ENCODE measurements at regions not wholly inside any gene's neighbourhood (a gene's known extent, or its start where the extent isn't known, plus 50 kb on each side); places are given as distances from the start of the nearest gene placed in this dataset.

GRCh38 chr20:61115364-61116065 lies 136.5 kb upstream of the CDH4 start:
- ChIA-PET CTCF (no interaction called here), POLR2A (no interaction called here)
- no peak for TF ChIP-seq CTCF (IDR thresholded peaks at IDR 0.05; ENCODE audit: control extremely low read depth, extremely low read depth, low read depth, missing control alignments)
- no peak for DNase-seq (ENCODE audit: extremely low spot score)

GRCh38 chr20:61117725-61118124 lies 134.3 kb upstream of the CDH4 start:
- TF ChIP-seq CTCF (IDR thresholded peaks at IDR 0.05; ENCODE audit: control extremely low read depth, extremely low read depth, low read depth, missing control alignments) = no peak
- DNase-seq (ENCODE audit: extremely low spot score) = no peak
- POLR2A ChIA-PET = no interaction called here
- CTCF ChIA-PET = no interaction called here

- POLR2A ChIA-PET = no interaction called here
- CTCF ChIA-PET = no interaction called here
- DNase-seq (ENCODE audit: extremely low spot score) = no peak
- no peak for TF ChIP-seq CTCF (IDR thresholded peaks at IDR 0.05; ENCODE audit: control extremely low read depth, extremely low read depth, low read depth, missing control alignments)
Measured at GRCh38 chr20:61118429-61119224, 133.4 kb upstream of the CDH4 start.

DNA sequence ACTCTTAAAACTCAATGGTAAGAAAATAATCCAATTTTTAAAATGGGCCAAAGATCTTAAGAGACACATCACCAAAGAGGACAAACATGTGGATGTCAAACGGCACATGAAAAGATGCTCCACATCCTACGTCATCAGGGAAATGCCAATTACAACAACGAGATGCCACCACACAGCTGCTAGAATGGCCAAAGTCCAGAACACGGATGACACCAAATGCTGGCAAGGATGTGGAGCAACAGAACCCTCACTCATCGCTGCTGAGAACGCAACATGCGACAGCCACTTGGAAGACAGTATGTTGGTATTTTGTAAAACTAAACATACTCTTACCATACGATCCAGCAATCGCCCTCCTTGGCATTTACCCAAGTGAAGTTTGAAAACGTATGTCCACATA lies 132.8 kb upstream of the CDH4 start:
- ChIA-PET POLR2A (no interaction called here), CTCF (no interaction called here)
- no peak for TF ChIP-seq CTCF (IDR thresholded peaks at IDR 0.05; ENCODE audit: control extremely low read depth, extremely low read depth, low read depth, missing control alignments)
- no peak for DNase-seq (ENCODE audit: extremely low spot score)

DNA sequence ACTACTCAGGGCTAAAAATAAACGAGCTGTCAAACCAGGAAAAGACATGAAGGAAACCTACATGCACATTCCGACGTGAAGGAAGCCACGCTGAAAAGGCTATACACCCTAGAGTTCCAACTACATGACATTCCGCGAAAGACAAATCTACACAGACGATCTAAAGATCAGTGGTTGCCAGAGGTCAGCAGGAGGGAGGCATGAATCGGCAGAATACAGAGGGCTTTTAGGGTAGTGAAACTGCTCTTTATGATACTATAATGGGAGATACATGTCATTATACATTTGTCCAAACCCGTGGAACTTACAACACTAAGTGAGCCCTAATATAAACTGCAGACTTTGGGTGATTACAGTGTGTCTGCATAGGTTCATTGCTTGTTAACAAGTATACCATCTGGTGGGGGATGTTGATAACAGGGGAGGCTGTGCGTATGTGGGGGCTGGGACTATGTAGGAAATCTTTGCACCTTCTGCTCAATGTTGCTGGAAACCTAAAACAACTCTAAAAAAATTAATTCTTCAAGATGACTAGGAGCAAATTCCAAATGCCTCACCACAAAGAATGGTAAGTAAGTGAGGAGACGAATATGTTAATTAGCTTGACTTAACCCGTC lies 132.2 kb upstream of the CDH4 start:
- ChIA-PET CTCF (no interaction called here), POLR2A (no interaction called here)
- TF ChIP-seq CTCF (IDR thresholded peaks at IDR 0.05; ENCODE audit: control extremely low read depth, extremely low read depth, low read depth, missing control alignments) = no peak
- no peak for DNase-seq (ENCODE audit: extremely low spot score)

DNA sequence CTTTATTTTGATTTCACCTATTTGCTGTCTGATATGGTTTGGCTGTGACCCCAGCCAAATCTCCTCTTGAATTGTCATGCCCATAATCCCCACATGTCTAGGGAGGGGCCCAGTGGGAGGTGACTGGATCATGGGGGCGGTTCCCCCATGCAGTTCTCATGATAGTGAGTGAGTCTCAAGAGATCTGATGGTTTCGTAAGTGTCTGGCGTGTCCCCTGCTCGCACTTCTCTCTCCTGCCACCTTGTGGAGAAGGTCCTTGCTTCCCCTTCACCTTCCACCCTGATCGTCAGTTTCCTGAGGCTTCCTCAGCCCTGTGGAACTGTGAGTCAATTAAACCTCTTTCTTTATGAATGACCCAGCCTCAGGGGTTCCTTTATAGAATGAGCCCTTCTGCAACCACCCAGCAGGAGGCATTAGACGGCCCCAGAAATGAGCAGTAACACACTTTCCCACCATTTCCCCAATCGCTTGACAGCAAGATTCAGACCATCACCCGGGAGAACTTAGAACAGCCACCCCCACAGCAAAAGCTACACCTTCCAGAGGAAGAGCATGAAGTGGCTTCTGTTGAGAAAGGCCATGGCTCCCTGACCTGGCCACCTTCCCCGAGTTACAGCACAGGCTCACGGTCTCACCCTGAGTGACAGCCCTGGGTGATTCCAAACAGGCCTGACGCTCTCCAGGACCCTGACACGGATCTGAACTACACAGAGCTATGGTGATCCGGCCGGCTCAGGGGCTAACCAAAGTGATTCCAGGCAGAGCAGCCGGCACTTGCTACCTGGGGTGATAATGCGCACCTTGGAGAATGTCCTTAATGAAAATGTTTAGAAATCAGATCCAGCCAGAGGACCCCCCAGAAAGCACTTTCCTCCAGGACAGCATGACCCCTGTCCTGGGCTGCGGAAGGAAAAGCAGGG lies 131.2 kb upstream of the CDH4 start:
- ChIA-PET POLR2A (no interaction called here), CTCF (no interaction called here)
- DNase-seq (ENCODE audit: extremely low spot score) = no peak
- no peak for TF ChIP-seq CTCF (IDR thresholded peaks at IDR 0.05; ENCODE audit: control extremely low read depth, extremely low read depth, low read depth, missing control alignments)
